SKM-1 treated with dmso at 0.1 percent for 144 hours (cell line): ENCODE measurements at regions not wholly inside any gene's neighbourhood (a gene's known extent, or its start where the extent isn't known, plus 50 kb on each side); places are given as distances from the start of the nearest gene placed in this dataset.

Experiments used
- DNase-seq: peaks from one replicate; lab custom pipeline; 2025; ENCODE audit not compliant: unreplicated experiment; lab: John Stamatoyannopoulos, UW

- DNase-seq = no peak
Measured at GRCh38 chr20:58004146-58004545, 224.3 kb downstream of the ANKRD60 start.

- DNase-seq = no peak
Measured at GRCh38 chr20:58003525-58003924, 224.9 kb downstream of the ANKRD60 start.

GRCh38 chr20:58002901-58003300 is 225.6 kb downstream of the ANKRD60 start:
- no peak for DNase-seq

GRCh38 chr20:58001946-58002345 is 226.5 kb downstream of the ANKRD60 start:
- no peak for DNase-seq

GRCh38 chr20:58001381-58001780 is 227.1 kb downstream of the ANKRD60 start:
- no peak for DNase-seq

GRCh38 chr20:58000861-58001260 is 227.6 kb downstream of the ANKRD60 start:
- no peak for DNase-seq

GRCh38 chr20:57999465-58000111 is 228.9 kb downstream of the ANKRD60 start:
- DNase-seq = no peak

GRCh38 chr20:57998981-57999464 is 229.4 kb downstream of the ANKRD60 start:
- DNase-seq = no peak

GRCh38 chr20:57998276-57998675 is 230.2 kb downstream of the ANKRD60 start:
- no peak for DNase-seq

GRCh38 chr20:57996936-57997890 is 231.2 kb downstream of the ANKRD60 start:
- no peak for DNase-seq

- no peak for DNase-seq
Measured at GRCh38 chr20:57996465-57996864, 232.0 kb downstream of the ANKRD60 start.

- no peak for DNase-seq
Measured at GRCh38 chr20:57995381-57995977, 233.0 kb downstream of the ANKRD60 start.

- no peak for DNase-seq
Measured at GRCh38 chr20:57993716-57994431, 234.6 kb downstream of the ANKRD60 start.

GRCh38 chr20:57991211-57991881 is 237.1 kb downstream of the ANKRD60 start:
- DNase-seq = no peak

GRCh38 chr20:57990396-57990987 is 238.0 kb downstream of the ANKRD60 start:
- DNase-seq = no peak

GRCh38 chr20:57988828-57989227 is 239.6 kb downstream of the ANKRD60 start:
- no peak for DNase-seq

- DNase-seq = no peak
Measured at GRCh38 chr20:57988422-57988821, 240.0 kb downstream of the ANKRD60 start.

GRCh38 chr20:57987659-57988058 is 240.8 kb downstream of the ANKRD60 start:
- no peak for DNase-seq

- DNase-seq = no peak
Measured at GRCh38 chr20:57986666-57987065, 241.8 kb downstream of the ANKRD60 start.

GRCh38 chr20:57985278-57985677 is 243.2 kb downstream of the ANKRD60 start:
- no peak for DNase-seq
